Fibroblast of lung (primary cell): ENCODE measurements at regions not wholly inside any gene's neighbourhood (a gene's known extent, or its start where the extent isn't known, plus 50 kb on each side); places are given as distances from the start of the nearest gene placed in this dataset.

Experiments
- CTCF ChIP-seq, 2 donors: IDR thresholded peaks in 1 of 2; conservative IDR thresholded peaks in 1 of 2; 1 replicate in 1 of 2; 2 replicates in 1 of 2; pipeline ENCODE4 v1.5.1; 2011 to 2012; ENCODE audit warnings: low read length in 2 of 2, control low read depth in 1 of 2, inconsistent platforms in 1 of 2, low read depth in 1 of 2, mild to moderate bottlenecking in 1 of 2
- EZH2 ChIP-seq: IDR thresholded peaks from 2 replicates; pipeline ENCODE4 v1.5.1; 2012; ENCODE audit warnings: low read length, control low read depth, mild to moderate bottlenecking; ENCODE audit errors: missing control alignments

DNA sequence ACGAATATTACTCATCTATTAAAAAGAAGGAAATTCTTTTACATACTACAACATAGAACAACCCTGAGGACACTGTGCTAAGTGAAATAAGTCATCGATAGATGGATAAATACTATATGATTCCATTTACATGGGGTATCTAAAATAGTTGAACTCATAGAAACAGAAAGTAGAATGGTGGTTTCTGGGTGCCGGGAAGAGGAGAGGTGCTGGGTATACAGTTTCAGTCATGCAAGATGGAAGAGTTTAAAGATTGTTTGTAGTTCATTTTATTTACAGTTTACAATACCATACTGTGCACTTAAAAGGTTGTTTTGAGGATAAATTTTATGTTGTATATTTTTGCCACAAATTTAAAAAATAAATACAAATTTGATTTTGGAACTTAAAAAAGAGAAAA, 267.5 kb upstream of the ITGA1 start:
- TF ChIP-seq CTCF (conservative IDR thresholded peaks at IDR 0.05 in 1 of 2, IDR thresholded peaks at IDR 0.05 in 1 of 2; ENCODE audit: low read depth in 1 of 2, low read length in 2 of 2) (no peak), EZH2 (no peak)
